ENCODE measurements at regions not wholly inside any gene's neighbourhood (a gene's known extent, or its start where the extent isn't known, plus 50 kb on each side); places are given as distances from the start of the nearest gene placed in this dataset.

DNA sequence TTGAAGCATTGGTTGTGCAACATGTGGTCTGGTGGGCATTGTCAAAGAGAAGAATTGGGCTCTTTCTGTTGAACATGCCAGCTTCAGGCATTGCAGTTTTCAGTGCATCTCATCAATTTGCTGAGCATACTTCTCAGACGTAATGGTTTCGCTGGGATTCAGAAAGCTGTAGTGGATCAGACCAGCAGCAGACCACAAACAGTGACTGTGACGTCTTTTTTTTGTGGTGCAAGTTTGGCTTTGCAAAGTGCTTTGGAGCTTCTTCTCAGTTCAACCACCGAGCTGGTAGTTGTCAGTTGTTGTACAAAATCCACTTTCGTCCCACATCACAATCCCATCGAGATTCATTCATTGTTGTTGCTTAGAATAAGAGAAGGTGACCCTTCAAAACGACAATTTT, 84.5 kb downstream of the NPAP1 start:
- no peak overlapping the region for H3K27ac ChIP-seq (ENCODE audit: insufficient read depth, low read length, poor library complexity, severe bottlenecking)
- H3K4me3 Mint-ChIP-seq, result no peak overlapping the region
- H3K4me1 Mint-ChIP-seq, result no peaks in the 10 kb centered on the region
- H3K27ac Mint-ChIP-seq, result no peak overlapping the region
- no peak for ATAC-seq (ENCODE audit: low read depth in 2 of 2)
- no peaks in the 10 kb centered on the region for H3K27me3 Mint-ChIP-seq
- no peaks in the 10 kb centered on the region for H3K27me3 ChIP-seq (ENCODE audit: control insufficient read depth, insufficient read depth, low read length)
- peaks cover 5 to 36% (median 17%) of the 10 kb centered on the region in 7 donors for H3K9me3 Mint-ChIP-seq
- H3K36me3 ChIP-seq (ENCODE audit: control insufficient read depth, insufficient read depth, low read length), result no peaks in the 10 kb centered on the region
- no peak for DNase-seq
- H3K36me3 Mint-ChIP-seq, result no peaks in the 10 kb centered on the region
- H3K9me3 ChIP-seq (ENCODE audit: control insufficient read depth in 2 of 2, low read length in 2 of 2), result peaks cover 0 to 23% of the 10 kb centered on the region in 2 experiments
- H3K4me3 ChIP-seq (ENCODE audit: low read depth, low read length), result no peak overlapping the region
- H3K4me1 ChIP-seq (ENCODE audit: control insufficient read depth, insufficient read depth, low read length, poor library complexity, severe bottlenecking), result no peaks in the 10 kb centered on the region

DNA sequence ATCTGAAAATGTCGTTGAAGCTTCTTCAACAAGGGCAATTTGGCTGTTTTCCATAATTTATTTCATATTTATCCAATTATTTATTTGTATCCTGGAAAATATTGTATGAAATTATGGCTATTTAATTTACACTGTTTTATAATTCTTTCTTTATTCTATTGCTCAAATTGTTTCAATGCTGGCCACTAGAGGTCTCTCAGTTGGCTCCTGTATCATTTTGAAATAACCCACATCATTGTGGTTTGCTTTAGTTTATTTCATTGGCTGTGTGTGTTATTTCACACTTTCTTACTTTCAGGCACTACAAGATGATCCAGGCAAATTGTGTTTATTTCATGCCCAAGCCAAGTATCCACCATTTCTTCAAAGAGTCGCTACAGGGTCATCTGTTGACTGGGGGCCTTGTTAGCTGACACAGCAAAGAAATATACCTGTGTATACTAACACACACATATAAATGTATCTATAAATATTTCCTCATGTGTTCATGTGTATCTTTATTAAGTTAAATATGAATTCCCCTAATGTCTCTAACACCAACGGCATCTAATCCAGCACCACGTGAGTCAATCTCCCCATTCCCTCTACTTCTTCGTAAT, 86.2 kb downstream of the NPAP1 start:
- H3K4me1 ChIP-seq (ENCODE audit: control insufficient read depth, insufficient read depth, low read length, poor library complexity, severe bottlenecking), result no peaks in the 10 kb centered on the region
- peaks cover 6 to 15% of the 10 kb centered on the region in 2 experiments for H3K9me3 ChIP-seq (ENCODE audit: control insufficient read depth in 2 of 2, low read length in 2 of 2)
- no peak for DNase-seq
- H3K27me3 ChIP-seq (ENCODE audit: control insufficient read depth, insufficient read depth, low read length), result no peaks in the 10 kb centered on the region
- no peak overlapping the region for H3K27ac ChIP-seq (ENCODE audit: insufficient read depth, low read length, poor library complexity, severe bottlenecking)
- ATAC-seq (ENCODE audit: low read depth in 2 of 2), result no peak
- no peaks in the 10 kb centered on the region for H3K36me3 Mint-ChIP-seq
- H3K4me3 ChIP-seq (ENCODE audit: low read depth, low read length), result no peak overlapping the region
- no peaks in the 10 kb centered on the region for H3K36me3 ChIP-seq (ENCODE audit: control insufficient read depth, insufficient read depth, low read length)
- H3K4me1 Mint-ChIP-seq, result no peaks in the 10 kb centered on the region
- H3K9me3 Mint-ChIP-seq, result peaks cover 5 to 32% (median 15%) of the 10 kb centered on the region in 7 donors
- H3K27ac Mint-ChIP-seq, result no peak overlapping the region
- H3K4me3 Mint-ChIP-seq, result no peak overlapping the region
- H3K27me3 Mint-ChIP-seq, result no peaks in the 10 kb centered on the region

DNA sequence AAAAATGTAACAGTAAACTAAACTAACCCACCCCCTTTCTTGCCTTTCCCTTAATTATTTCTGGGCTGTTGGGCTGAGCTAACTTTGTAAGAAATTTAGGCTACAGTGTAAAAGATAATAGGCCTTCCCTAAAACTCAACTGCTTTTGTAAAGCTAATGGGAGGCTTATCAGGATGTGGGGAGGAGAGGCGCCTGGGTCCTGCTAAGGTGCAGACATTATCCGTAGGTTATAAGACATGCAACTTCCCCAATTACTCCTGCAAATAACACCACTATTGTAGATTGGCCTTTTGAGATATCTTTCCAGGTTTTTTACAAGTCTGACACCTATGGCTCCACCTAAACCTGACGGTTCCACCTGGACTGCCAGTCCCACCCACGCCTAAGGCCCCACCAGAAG, 88.3 kb downstream of the NPAP1 start:
- ATAC-seq (ENCODE audit: low read depth in 2 of 2), result no peak
- H3K9me3 ChIP-seq (ENCODE audit: control insufficient read depth in 2 of 2, low read length in 2 of 2), result peaks cover 7 to 11% of the 10 kb centered on the region in 2 experiments
- H3K36me3 ChIP-seq (ENCODE audit: control insufficient read depth, insufficient read depth, low read length), result no peaks in the 10 kb centered on the region
- Mint-ChIP-seq H3K4me3 (no peak overlapping the region), H3K27me3 (no peaks in the 10 kb centered on the region), H3K27ac (no peak overlapping the region), H3K36me3 (no peaks in the 10 kb centered on the region), H3K4me1 (no peaks in the 10 kb centered on the region), H3K9me3 (peaks cover 2 to 32% (median 14%) of the 10 kb centered on the region in 7 donors)
- no peak overlapping the region for H3K4me3 ChIP-seq (ENCODE audit: low read depth, low read length)
- DNase-seq, result no peak
- H3K27ac ChIP-seq (ENCODE audit: insufficient read depth, low read length, poor library complexity, severe bottlenecking), result no peak overlapping the region
- no peaks in the 10 kb centered on the region for H3K4me1 ChIP-seq (ENCODE audit: control insufficient read depth, insufficient read depth, low read length, poor library complexity, severe bottlenecking)
- H3K27me3 ChIP-seq (ENCODE audit: control insufficient read depth, insufficient read depth, low read length), result no peaks in the 10 kb centered on the region

DNA sequence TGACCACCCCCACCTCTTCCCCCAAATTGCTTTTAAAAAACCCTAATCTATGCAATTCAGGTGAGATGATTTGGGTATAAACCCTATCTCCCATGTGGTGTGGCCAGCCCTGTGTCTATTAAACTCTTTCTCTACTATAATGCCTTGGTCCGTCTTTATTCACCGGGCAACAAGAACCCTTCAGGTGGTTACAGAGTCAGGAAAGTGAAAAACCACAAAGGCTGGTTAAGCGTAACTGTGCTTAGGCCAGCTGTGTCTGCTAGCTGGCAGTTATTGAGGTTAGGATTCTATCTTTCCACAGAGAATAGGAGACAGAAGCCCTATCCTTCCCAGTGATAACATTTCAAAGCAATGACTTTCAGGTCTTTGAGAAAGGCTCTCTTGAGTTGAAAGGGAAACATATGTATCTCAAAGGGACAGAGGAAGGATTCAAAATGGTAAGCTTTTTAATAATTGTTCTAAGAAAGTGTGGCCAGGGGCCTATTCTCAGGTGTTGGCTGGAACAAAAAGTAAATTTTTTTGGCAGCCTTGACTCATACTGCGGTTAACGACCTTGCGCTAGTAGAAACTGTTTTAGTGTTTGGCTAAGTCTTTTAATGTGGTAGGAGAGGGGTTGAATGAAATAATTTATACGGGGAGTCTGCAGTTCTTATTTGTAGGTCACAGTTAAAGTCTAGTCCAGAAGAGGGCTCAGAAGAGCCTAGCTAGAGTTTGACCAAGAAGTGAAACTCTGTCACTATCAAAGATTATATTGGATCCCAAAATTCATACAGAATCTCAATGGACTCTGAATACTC, 89.0 kb downstream of the NPAP1 start:
- H3K27me3 ChIP-seq (ENCODE audit: control insufficient read depth, insufficient read depth, low read length), result no peaks in the 10 kb centered on the region
- DNase-seq (no peak), ATAC-seq (ENCODE audit: low read depth in 2 of 2) (no peak)
- H3K27ac ChIP-seq (ENCODE audit: insufficient read depth, low read length, poor library complexity, severe bottlenecking), result no peak overlapping the region
- no peaks in the 10 kb centered on the region for H3K36me3 ChIP-seq (ENCODE audit: control insufficient read depth, insufficient read depth, low read length)
- Mint-ChIP-seq H3K27me3 (no peaks in the 10 kb centered on the region), H3K4me1 (no peaks in the 10 kb centered on the region), H3K27ac (no peak overlapping the region), H3K4me3 (no peak overlapping the region), H3K36me3 (no peaks in the 10 kb centered on the region), H3K9me3 (peaks cover 3 to 36% (median 14%) of the 10 kb centered on the region in 7 donors)
- no peak overlapping the region for H3K4me3 ChIP-seq (ENCODE audit: low read depth, low read length)
- H3K4me1 ChIP-seq (ENCODE audit: control insufficient read depth, insufficient read depth, low read length, poor library complexity, severe bottlenecking), result no peaks in the 10 kb centered on the region
- peaks cover 7 to 11% of the 10 kb centered on the region in 2 experiments for H3K9me3 ChIP-seq (ENCODE audit: control insufficient read depth in 2 of 2, low read length in 2 of 2)

DNA sequence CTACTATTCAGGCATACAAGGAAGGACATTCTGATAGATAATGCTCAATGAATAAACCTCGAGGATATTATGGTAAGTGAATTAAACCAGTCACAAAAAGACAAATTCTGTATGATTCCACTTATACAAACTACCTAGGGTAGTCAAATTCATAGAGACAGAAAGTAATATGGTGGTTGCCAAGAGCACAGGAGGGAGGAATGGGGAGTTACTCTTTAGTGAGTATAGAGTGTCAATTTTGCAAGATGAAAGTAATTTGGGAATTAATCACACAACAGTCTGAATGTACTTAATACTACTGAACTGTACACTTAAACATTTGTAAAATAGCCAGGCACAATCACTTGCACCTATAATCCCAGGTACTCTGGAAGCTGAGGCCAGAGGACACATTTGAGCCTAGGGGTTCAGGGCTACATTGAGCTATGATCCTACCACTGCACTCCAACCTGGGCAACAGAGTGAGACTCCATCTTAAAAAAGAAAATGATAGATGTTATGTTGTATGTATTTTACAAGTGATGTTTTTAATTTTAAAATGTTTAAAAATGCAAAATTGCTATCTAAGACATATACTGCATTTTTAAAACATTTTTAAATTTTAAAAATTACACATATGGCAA, 91.0 kb downstream of the NPAP1 start:
- no peaks in the 10 kb centered on the region for H3K27me3 Mint-ChIP-seq
- DNase-seq, result no peak
- H3K27ac ChIP-seq (ENCODE audit: insufficient read depth, low read length, poor library complexity, severe bottlenecking), result no peak overlapping the region
- H3K27me3 ChIP-seq (ENCODE audit: control insufficient read depth, insufficient read depth, low read length), result no peaks in the 10 kb centered on the region
- H3K27ac Mint-ChIP-seq, result no peak overlapping the region
- no peak overlapping the region for H3K4me3 ChIP-seq (ENCODE audit: low read depth, low read length)
- H3K9me3 ChIP-seq (ENCODE audit: control insufficient read depth in 2 of 2, low read length in 2 of 2), result peaks cover 7 to 12% of the 10 kb centered on the region in 2 experiments
- H3K36me3 Mint-ChIP-seq, result peaks cover under 1% of the 10 kb centered on the region
- no peaks in the 10 kb centered on the region for H3K36me3 ChIP-seq (ENCODE audit: control insufficient read depth, insufficient read depth, low read length)
- no peak for ATAC-seq (ENCODE audit: low read depth in 2 of 2)
- H3K9me3 Mint-ChIP-seq, result peaks cover 3 to 35% (median 14%) of the 10 kb centered on the region in 7 donors
- no peaks in the 10 kb centered on the region for H3K4me1 Mint-ChIP-seq
- H3K4me1 ChIP-seq (ENCODE audit: control insufficient read depth, insufficient read depth, low read length, poor library complexity, severe bottlenecking), result no peaks in the 10 kb centered on the region
- no peak overlapping the region for H3K4me3 Mint-ChIP-seq

DNA sequence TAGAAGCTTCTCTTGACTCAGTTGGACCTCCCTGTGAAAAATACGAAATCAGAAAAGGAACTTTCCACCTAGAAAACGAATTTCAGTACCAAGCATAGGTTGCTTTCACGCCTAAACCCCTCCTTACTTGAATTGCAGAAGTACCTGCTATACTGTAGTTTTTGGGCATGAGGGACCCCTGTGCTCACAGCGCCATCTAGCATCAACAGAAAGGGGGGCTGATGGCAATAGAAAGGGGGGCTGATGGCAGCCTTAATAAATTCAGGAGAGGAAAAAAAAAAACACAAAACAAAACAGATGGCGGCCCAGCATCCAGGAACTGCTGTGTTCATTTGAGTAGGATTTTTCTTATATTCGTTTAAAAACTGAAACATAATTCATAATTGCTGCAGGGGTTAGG, 96.7 kb downstream of the NPAP1 start:
- Mint-ChIP-seq H3K4me3 (peak overlapping the region in 2 of 4 donors; percentile 23 to 56), H3K9me3 (peaks cover 0 to 39% (median 10%) of the 10 kb centered on the region in 7 donors), H3K4me1 (peaks cover 0 to 6% (median under 1%) of the 10 kb centered on the region in 4 donors), H3K36me3 (peaks cover 4% of the 10 kb centered on the region), H3K27me3 (peaks cover 8% of the 10 kb centered on the region), H3K27ac (no peak overlapping the region)
- Histone ChIP-seq H3K9me3 (ENCODE audit: control insufficient read depth in 2 of 2, low read length in 2 of 2) (peaks cover 16 to 40% of the 10 kb centered on the region in 2 experiments), H3K27me3 (ENCODE audit: control insufficient read depth, insufficient read depth, low read length) (no peaks in the 10 kb centered on the region), H3K27ac (ENCODE audit: insufficient read depth, low read length, poor library complexity, severe bottlenecking) (no peak overlapping the region), H3K4me3 (ENCODE audit: low read depth, low read length) (peak overlapping the region; percentile 68), H3K4me1 (ENCODE audit: control insufficient read depth, insufficient read depth, low read length, poor library complexity, severe bottlenecking) (no peaks in the 10 kb centered on the region), H3K36me3 (ENCODE audit: control insufficient read depth, insufficient read depth, low read length) (no peaks in the 10 kb centered on the region)
- DNase-seq (no peak), ATAC-seq (ENCODE audit: low read depth in 2 of 2) (no peak)

DNA sequence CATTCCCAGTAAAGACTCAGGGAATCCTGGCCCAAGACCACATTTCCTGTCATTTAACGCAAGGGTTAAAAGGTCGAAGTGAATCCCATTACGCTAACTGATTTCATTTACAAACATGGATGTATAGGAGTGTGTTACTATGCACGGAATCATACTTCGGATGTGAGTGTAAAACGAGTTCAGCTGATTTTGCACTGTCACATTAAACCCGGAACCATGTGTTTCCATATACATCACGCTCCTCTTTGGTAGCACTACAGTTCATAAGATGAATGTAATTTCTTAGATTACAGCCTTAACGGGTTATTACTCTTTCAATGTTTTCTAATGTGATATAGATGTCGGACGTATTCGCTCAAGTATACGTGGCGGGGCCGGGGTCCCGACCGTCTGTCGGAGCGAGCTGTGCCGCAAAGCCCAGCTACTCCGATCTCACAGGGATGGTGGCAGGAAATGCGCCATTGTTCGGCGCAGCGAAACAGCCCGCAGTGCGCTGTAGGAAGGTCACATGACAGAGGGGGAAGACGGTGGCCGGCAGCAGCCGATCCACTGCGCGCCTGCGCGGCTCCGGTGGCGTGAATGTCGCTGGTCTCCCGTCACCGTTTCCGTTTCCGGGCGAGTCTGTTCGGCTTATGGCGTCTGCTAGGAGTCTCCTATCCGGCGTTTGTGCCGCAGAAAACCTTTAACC, 97.3 kb downstream of the NPAP1 start:
- peaks cover 8% of the 10 kb centered on the region for H3K27me3 Mint-ChIP-seq
- H3K4me1 Mint-ChIP-seq, result peaks cover 0 to 6% (median under 1%) of the 10 kb centered on the region in 4 donors
- H3K27ac Mint-ChIP-seq, result no peak overlapping the region
- DNase-seq (peak; percentile 13 to 66 (median 66)), ATAC-seq (ENCODE audit: low read depth in 2 of 2) (peak; percentile 50 to 53)
- no peak overlapping the region for H3K27ac ChIP-seq (ENCODE audit: insufficient read depth, low read length, poor library complexity, severe bottlenecking)
- peak overlapping the region; percentile 68 for H3K4me3 ChIP-seq (ENCODE audit: low read depth, low read length)
- H3K9me3 ChIP-seq (ENCODE audit: control insufficient read depth in 2 of 2, low read length in 2 of 2), result peaks cover 16 to 40% of the 10 kb centered on the region in 2 experiments
- no peaks in the 10 kb centered on the region for H3K27me3 ChIP-seq (ENCODE audit: control insufficient read depth, insufficient read depth, low read length)
- H3K4me1 ChIP-seq (ENCODE audit: control insufficient read depth, insufficient read depth, low read length, poor library complexity, severe bottlenecking), result no peaks in the 10 kb centered on the region
- H3K36me3 ChIP-seq (ENCODE audit: control insufficient read depth, insufficient read depth, low read length), result no peaks in the 10 kb centered on the region
- peaks cover 4% of the 10 kb centered on the region for H3K36me3 Mint-ChIP-seq
- peaks cover 0 to 42% (median 10%) of the 10 kb centered on the region in 7 donors for H3K9me3 Mint-ChIP-seq
- peak overlapping the region in 3 of 4 donors; percentile 23 to 87 (median 87) for H3K4me3 Mint-ChIP-seq
